NCI-H128 (cell line): ENCODE measurements at regions not wholly inside any gene's neighbourhood (a gene's known extent, or its start where the extent isn't known, plus 50 kb on each side); places are given as distances from the start of the nearest gene placed in this dataset.
"Not testable (repeated sequence)": the region's sequence is repeated elsewhere in the genome, so short reads cannot be mapped to it uniquely, and the experiment has no call there.

Source experiments
- DNase-seq: peaks from one replicate; lab custom pipeline; 2025; ENCODE audit not compliant: unreplicated experiment; lab: John Stamatoyannopoulos, UW

DNA sequence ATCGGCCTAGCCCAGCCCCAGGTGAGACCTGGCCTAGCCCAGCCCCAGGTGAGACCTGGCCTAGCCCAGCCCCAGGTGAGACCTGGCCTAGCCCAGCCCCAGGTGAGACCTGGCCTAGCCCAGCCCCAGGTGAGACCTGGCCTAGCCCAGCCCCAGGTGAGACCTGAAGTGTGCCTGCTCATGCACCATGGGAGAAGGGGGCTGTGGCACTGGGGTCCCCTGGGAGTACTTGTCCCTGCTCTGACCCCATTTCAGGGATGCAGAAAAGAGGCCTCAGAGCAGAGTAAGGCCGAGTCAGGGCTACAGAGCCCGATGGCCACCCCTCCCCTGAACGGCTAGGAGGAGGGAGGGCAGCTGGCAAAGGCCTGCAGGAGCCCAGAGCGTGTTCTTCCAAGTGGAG lies 129.6 kb downstream of the CRYBB2 start:
- not testable (repeated sequence) for DNase-seq

DNA sequence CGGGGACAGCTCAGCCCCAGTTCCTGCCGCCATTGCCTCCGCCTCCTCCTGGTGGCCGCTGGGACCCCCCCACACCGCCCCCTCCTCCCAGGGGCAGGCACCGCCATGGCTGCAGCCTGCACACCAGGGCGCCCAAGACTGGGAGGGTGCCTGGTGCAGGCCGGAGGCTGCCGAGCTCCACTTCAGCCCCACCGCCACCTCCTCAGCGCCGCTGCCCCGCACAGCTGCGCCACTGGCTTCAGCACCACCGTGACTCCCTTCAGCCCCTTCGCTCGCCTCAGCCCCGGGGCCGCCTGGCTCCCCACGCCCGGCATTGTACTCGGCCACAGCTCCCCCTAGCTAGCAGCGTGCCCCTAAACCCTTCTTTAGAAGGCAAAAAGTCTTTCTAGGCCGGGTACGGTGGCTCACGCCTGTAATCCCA lies 131.1 kb downstream of the CRYBB2 start:
- DNase-seq = no peak

DNA sequence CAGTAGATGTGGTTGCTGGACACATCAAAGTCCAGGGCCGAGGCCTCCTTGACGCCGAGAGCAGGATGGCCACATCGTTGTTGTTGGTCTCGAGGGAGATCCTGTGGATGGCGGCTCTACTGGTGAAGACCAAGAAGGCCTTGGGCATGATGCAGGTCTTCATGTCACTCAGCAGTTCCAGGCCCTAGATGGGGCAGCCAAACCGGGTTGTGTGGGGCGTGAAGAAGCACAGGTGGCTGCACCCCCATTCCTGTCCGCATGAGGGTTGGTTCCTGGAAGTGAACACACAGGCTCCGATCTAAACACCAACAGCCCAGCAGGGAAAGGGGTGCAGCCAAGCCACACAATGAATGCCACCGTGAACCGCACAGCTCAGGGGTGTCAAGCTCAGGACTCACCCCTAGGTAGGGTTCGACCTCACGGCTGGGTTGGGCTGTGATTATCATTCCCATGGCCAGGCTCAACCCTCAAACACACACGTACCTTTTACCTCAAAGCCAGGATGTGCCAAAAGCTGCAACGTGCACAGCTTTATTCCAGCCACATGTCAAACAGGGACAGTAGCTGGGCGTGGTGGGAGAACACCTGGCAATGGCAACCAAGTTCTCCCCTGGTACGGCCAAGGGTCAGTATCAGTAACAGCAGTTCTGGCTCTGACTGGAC lies 132.3 kb downstream of the CRYBB2 start:
- no peak for DNase-seq

DNA sequence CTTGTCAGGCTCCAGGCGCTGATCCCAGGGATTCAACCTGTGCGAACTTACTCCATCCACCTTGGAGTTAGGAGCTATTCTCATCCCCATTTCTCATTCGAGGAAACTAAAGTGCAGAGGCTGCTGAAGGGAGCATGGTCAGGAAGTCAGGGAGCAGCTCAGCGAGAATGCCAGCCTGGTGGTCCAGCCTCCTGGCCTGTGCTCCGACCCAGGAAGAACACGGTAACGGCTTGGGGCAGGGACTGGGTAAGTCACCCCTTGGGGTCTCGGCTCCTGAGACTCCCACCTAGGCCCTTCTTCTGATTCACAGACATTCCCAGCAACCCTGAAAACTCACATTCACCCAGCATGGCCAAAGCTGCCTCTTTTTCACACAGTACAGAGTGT lies 132.8 kb downstream of the CRYBB2 start:
- DNase-seq = no peak

DNA sequence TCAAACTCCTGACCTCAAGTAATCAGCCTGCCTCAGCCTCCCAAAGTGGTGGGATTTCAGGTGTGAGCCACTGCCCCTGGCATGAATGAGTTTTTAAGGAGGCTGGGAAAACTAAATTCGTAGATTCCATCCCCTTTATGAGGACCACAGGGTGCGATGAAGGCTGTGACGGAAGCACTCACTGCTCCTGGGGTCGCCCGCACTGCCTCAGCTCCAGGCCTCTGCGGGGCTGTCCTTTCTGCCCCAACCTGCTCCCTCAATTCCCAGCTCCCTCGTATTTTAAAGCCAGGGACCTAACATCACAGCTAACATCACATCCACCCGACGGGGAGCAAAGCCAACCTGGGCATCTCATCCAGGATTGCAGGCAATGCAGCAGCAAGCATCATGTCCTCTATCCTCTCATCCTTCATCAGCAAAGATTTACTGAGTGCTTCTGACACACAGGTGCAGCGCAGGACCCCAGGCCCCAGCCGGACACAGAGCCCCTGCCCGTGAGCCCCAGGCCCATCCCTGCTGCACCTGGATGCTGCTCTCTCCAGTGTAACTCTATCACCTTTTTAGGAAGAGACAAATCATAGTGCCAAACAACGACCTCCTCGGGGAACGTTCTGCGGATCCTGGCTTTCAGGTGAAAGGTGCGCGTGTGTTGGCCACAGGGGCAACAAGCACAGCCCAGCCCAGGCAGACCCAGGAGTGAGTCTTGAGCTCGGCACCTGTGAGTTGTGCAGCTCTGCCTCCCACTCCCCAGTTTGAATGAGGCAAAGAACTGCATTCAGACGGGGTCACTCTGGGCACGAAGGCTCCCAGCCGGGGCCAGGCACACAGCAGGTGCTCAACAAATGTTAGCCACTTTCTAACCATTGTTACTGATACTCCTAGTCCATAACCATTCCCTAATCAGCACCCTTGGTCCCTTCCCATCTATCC lies 134.3 kb downstream of the CRYBB2 start:
- no peak for DNase-seq

DNA sequence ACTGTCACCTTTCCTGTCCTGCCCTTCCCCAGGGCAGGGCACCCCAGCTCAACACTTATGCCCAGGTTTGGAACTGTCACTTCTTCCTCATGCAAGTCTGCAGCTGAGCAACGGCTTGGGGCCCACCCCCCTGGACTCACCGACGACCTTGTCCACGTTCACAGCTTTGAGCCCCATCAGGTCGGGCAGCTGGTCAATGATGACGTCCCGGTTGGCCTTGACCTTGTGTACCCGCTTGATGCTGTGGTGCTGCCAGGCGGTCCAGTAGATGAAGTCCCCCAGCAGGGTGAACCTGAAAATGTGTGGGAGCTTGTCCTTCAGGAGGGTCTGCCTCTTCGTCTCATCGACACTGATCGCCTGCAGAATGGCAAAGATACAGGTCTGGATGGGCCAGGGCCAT lies 135.0 kb downstream of the CRYBB2 start:
- DNase-seq = no peak

DNA sequence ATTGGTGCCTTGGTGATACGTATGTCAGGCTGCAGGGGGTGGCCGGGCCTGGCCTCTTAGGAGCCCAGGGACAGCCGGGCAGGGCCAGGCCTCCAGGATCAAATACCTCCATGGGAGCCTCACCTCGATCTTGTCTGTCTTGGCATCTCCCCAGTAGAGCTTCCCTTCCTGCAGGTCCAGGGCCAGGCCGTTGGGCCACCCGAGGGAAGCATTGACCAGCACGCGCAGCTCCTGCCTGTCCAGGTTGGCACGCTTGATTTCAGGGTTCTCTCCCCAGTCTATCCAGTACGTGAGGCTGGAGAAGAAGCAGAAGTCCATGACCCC lies 137.7 kb downstream of the CRYBB2 start:
- no peak for DNase-seq

DNA sequence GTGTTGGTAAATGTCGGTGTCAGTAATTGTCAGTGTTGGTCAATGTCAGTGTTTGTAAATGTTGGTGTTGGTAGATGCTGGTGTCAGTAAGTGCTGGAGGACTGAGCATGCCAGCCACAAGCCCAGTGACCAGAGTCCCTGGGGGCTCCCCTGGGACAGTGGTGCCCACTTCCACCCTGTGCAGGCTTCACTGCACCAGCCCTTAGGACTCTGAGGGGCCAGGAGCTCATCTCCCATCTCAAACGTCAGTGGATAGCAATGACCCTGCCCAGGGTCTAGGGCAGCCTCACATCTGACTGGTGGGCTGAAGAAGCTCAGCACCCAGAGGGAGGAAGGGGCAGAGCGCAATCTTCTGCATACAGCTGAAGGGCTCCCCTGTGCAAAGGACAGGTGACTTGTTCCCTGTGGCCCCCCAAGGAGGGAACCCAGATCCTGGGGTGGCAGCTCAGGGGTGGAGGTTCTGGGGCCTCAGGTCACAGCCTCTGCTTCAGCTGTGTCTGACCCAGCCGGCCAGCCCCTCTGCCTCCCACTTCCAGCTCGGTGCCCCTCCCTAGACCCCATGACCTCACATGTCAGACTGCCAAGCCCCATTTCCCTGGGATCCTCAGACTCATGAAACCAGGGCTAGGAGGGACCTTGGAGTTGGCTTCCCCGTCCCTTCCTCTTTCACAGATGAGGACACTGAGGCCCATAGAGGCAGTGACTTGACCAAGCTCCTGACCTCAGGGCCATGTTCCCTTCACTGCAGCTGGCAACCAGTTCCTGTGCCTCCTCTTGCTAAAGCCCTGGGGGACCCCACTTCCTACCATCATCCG lies 138.4 kb downstream of the CRYBB2 start:
- no peak for DNase-seq

DNA sequence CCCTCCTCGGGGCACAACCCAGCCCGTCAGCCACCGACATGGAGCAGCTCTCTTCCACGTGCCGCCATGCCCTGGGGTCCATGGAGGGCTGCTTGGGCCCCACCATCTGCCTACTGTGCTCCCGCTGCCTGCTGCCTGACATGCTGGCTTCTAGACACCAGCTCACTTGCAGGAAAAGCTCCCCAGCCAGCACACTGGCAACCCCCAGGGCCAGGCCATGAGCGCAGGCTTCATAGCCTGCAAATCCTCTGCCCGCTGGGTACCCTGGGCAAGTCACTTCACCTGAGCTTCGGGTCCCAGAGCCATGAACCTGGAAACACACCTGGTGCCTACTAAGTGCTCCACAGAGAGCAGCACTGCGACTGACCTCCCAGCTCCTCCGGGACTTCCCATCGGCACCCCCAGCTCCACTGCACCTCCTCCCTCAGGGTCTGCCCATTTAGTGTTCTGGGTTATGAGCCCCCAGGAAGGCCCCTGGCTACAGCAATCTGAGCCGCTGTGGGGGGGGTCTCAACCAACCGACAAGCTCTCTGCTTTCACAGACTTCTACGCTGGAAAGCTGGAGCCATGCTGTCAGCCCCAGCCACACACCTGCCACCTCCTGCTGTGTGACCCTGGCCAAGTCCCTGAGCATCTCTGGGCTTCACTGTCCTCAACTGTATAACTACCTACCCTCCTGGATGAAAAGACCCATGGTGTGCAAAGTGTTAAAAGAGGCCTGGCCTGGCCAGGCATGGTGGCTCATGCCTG lies 139.2 kb downstream of the CRYBB2 start:
- no peak for DNase-seq

DNA sequence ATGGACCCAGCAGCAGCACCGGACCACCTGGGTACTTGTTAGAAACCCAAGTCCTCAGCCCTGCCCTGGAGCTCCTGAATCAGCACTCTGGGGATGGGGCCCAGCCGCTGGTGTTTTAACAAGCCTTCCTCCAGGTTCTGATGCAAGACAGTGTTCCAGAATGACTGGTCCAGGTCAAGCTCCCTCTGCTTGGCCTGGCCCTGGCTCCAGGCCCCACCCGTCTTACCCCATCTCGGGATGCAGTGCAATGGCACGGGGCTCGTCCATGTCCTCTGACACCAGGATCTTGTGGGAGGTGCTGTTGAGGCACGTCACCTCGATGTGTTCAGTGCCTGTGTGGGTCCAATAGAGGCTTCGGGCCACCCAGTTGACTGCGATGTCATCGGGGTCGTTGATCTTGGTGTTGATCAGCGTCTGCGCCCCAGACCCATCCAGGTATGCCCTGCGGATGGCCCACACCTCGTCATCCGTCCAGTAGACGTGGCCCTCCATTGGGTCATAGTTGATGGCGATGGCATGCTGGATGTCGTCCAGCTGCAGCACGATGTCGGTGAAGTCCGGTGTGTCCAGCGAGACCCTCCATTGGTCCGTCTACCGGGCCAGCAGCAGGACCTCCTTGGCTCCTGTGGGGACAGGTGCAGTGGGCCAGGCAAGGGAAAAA lies 140.3 kb downstream of the CRYBB2 start:
- no peak for DNase-seq

DNA sequence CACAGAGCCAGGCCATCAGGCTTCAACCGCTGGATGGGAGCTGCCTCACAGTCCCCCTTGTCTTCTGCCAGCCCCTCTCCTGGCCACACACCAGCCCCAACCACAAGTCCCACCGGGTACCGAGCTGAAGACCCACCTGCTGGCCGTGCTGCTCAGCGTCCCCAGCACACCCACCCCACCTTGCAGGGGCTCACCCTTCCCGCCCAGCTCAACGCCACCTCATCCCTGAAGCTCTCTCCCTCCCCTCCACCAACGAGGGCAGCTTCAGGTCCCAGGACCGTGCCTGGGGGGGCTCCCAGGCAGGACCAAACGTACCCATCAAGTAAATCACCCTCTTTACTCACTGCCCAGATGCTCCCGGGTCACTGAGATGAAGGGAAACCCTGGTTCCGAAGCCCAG lies 141.0 kb downstream of the CRYBB2 start:
- DNase-seq = no peak

DNA sequence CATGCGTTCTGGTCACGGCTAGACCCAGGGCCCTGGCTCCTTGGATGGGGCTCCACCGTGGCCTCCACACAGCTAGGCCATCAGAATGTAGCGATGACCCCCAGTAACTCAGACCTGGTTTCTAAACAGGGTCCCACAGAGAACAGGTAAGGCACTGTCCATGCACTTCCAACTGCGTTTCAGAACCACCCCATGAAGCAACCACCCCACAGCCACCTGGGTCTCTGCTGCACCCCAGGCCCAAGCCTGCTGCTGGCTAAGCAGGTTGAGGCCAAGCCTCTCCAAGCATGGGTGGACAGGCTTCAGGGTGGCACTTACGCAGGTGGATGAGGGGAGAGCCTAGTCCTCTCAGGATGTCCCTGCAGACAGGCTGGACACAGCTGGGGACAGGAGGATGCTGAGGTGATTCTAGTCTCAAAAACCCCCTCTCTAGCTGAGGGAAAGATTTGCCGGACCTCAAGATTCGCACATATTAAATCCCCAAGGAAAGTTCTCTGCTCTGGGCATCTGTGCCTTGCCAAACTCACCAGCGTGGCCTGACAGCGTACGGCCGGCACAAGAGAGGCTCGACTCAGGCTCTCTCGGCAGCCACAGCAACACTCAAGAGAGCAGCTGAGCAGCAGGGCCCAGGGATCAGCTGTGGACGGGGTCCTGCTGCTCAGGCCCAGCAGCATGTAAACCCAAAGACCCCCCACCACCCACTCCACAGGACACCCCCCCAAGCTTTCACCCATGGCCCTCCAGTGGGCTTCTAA lies 141.6 kb downstream of the CRYBB2 start:
- no peak for DNase-seq

DNA sequence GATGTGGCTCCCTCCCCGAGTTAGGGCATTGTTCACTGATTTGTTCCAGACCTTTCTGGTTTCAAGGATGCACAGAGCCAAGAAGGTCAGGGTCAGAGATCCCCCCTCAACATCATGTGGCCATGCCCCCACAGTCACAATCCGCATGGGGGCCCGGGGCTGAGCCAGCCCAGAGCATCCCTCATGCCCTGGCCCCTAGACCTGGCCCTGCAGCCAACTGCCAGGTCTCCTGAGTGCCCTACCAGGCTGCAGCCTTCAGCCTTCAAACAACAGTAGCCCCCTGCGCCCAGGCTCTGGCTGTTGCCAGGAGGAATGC lies 142.4 kb downstream of the CRYBB2 start:
- DNase-seq = no peak

DNA sequence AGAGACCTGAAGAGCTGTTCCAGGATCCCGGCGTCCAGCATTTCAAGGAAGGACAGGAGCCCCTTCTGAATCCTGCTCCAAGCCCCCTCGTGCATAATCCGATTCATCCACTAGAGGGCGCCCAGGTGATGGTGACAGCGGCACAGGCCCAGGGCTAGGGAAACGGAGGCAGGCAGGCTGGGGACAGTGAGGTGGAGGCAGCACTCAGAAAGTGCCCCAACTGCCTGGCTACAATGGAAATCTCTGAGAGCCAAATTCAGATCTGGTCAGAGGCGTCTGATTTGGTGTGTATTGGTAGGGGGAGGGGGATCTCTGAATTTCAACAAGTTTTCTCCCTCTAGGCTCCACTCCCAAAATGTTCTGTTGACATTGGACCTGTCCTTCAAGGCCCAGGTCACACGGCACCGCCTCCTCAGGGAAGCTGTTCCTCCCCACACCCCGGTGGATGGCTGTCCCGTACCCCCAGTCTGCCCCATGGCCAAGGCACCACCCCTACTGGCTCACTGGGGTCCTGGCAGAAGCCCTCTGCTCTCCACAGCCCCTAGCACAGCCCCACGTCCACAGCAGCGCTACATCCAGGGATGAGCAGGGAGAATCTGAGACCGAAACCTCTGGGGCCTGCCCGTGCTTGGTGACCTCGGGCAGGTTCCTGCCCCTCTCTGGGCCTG lies 142.9 kb downstream of the CRYBB2 start:
- DNase-seq = no peak

DNA sequence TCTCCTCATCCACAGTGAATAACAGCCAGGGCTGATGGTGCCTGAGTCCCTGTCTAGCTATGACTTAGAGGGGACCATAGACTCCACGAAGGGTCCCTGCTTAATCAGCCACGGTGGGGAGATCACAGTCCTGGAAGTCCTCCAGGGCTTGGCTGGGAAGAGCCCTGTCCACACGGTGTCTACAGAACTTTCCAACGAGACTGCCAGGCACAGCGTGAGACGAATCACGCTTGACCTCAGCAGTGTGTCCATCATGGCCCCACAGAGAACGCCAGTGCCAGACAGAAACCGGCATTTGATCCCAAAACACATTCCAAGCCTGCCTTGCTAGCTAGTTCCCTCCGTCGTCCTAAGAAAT lies 143.4 kb downstream of the CRYBB2 start:
- DNase-seq = no peak

DNA sequence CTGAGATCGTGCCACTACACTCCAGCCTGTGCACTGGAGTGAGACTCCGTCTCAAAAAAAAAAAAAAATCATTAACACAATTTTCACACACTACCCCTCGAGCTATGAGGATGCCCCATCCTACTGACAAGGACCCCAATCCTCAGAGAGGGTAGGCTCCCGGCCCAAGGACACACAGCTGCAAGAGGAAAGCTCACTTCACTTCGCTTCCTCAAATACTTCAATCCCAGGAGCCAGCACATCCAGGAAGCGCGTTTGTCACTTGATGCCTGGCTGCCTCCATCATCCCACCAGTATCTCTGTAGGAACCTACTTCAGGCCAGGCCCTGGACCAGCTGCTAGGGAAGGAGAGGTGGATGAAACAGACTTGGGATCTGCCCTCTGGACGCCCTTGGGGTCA lies 144.0 kb downstream of the CRYBB2 start:
- DNase-seq = no peak

DNA sequence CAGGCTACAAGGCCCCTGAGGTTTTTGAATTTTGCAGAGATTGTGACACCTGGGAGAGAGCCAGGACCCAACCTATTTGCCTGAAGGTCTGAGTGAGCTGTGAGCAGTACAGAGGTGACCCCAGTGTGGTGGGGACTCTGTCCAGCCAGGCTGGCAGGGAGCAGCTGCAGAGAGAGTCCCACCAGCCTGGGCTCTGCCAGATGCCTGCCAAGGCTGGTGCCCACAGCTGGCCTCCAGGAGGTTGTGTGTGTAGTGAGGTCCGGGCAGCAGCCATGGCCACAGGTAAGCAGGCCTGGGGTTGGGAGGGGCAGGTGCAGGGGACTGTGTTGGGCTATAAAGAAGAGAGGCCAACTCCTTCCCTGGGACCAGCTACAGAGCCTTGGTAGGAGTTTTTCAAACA lies 144.8 kb downstream of the CRYBB2 start:
- no peak for DNase-seq

DNA sequence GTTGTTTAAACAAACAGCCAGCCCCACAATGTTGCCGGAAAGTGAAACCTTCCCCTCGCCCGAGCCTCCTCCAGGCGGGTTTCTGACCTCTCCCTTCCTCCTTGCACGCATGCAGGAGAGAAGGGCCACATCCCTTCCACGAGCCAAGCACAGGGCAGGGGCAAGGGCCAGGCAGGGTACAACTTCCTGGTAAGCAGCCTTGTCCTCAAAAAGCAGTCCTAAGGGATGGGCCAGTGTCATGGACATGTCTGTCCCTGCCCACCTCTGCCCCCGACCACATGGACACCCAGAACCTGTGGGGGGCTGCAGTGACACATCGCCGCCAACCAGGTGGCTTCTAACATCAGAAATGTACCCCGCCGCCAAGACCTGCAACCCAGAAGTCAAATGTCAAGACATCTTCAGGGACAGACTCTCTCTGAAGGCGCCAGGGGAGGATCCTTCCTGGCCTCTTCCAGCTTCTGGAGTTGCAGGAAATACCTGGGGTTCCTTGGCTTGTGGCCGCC lies 145.3 kb downstream of the CRYBB2 start:
- no peak for DNase-seq

DNA sequence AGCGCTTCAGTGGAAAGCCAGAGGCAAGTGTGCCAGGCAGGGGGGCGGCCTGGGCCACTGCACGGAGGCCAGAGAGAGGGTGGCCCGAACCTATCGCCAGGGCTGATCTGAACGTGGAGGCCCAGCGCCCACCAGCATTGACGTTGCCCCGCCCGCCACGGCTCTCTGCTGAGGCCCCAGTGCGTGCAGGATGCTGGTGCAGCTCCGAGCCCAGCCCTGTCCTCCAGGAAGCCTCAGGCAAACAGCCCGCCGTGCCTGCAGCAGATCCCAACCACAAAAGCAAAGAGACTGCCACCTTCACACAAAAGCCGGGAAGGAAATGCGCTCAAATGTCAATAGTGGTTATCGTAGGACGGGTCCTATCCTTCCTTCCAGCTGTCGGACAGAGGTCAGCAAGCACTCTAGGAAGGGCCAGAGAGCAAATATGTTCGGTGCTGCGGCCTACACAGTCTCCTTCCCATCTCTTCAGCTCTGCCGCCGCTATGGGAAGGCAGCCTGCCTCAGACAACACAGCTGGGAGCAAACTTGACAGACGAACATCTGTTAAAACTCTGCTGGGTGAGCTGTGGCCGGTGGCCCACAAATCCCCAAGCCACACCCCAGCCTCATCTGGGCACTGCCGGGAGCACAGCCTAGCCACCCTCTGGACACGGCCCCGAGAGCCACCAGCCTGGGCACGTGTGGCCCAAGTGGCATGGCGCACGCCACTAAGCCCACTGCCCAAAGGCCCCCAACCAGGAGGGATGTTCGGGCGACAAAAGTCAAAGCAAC lies 146.2 kb downstream of the CRYBB2 start:
- DNase-seq = no peak
